GM21619 (cell line): ENCODE measurements at regions not wholly inside any gene's neighbourhood (a gene's known extent, or its start where the extent isn't known, plus 50 kb on each side); places are given as distances from the start of the nearest gene placed in this dataset.

Source experiments
- ATAC-seq: cut with Tn5 transposase; IDR thresholded peaks from one replicate; pipeline ENCODE4 v1.9.1; 2021; ENCODE audit not compliant: unreplicated experiment

GRCh38 chr6:26280407-26280806 is 84.6 kb upstream of the BTN3A2 start:
- ATAC-seq: no peak

- no peak for ATAC-seq
These were observed 80.4 kb upstream of the BTN3A2 start for GRCh38 chr6:26284537-26285142.

DNA sequence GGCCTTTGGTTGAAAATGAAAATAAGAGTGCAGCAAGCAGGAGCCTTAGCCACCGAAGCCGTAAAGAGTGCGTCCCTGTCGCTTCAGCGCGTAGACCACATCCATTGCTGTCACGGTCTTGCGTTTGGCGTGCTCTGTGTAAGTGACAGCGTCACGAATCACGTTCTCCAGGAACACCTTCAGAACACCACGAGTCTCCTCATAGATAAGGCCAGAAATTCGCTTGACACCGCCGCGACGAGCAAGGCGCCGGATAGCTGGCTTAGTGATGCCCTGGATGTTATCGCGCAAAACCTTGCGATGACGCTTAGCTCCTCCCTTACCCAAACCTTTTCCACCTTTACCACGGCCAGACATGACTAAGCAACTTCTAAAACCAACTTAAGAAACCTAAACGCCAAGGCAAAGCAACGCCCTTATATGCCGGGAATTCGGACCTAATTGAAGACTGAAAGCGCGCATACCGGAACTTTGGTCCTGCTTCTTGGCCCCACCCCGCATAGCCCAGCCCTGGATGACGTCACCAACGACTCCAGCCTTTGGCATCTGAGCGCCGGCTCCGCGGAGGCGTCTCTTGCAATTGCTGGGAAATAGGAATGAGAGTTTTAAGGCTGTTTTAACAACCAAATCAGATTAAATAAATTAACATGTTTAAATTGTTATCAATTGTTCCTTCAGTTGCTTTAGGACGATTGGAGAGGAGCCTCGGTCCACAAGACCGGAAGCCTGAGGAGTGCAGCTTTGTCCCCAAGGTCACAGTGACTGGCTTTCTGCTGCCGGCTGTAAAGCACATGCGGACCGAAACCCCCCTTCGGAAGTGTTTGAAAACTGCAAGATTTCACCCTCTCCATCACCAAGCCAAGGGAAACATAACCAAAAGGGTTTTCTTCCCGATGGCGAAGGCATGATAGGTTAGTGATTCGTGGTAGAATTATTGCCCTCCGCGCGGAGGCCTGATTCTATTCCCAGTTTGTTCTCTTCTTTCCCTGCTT is 79.6 kb upstream of the BTN3A2 start:
- peak; percentile 64 for ATAC-seq

GRCh38 chr6:26286168-26286877 is 78.7 kb upstream of the BTN3A2 start:
- no peak for ATAC-seq

- no peak for ATAC-seq
These were observed 76.8 kb upstream of the BTN3A2 start for GRCh38 chr6:26288155-26288554.

- no peak for ATAC-seq
These were observed 74.1 kb upstream of the BTN3A2 start for GRCh38 chr6:26290941-26291340.

DNA sequence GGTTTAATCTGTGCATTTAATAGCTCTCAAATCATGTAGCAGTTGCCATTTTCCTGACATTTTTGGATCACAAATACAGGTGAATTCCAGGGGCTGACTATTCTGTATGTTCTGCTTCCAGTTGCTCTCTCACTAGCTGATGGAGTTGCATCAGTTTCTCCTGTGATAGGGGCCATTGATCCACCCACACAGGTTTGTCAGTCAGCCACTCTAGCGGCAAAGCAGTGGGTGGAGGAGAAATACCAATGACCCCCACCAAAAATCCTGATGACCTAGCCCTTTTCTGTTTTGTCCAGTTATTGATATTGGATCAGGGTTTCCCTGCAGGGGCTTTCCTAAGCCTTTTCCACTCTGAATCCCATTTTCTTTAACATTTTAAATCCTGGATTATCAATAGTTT is 72.3 kb upstream of the BTN3A2 start:
- ATAC-seq: no peak

GRCh38 chr6:26294302-26294701 is 70.7 kb upstream of the BTN3A2 start:
- no peak for ATAC-seq

DNA sequence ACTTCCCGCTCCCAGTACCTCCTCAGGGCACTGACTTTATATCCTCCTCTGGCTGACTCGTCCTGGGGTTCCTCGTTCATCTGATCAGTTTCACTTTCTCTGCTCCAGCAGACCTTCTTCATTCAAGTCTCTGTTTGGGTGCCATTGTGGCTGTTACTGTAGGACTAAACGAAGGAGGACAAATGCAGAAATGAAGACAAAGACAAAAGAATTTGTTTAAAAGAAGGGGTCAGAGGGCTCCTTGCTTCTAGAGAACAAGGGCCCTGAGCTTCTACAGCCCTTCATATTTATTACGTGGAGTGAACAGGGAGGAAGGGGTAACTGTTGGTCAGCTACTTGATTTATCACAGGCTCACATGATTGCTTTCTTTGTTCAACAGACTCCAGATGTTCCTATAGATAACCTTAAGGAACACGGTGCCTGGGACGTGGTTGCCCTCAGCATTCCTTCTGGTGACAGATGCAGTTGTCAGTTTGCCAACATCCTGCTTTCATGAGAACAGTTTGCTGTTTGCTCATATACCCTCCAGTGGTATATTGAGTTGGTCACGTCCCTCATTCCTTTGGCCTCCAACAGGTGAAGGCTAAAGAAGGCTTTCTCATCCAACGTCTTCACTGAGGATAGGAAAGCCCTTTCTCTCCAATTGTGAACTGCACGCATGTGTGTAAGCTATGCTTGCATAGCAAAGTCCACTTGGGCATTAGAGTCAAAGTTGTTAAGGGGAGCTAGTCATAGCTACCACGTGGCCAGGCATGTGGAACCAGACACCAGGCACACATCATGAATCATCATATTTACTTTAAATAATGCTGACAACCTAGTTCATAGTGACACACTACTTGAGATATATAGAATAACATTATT is 69.1 kb upstream of the BTN3A2 start:
- no peak for ATAC-seq

GRCh38 chr6:26296556-26296856 is 68.5 kb upstream of the BTN3A2 start:
- ATAC-seq: no peak

GRCh38 chr6:26296857-26297648 is 67.9 kb upstream of the BTN3A2 start:
- no peak for ATAC-seq

DNA sequence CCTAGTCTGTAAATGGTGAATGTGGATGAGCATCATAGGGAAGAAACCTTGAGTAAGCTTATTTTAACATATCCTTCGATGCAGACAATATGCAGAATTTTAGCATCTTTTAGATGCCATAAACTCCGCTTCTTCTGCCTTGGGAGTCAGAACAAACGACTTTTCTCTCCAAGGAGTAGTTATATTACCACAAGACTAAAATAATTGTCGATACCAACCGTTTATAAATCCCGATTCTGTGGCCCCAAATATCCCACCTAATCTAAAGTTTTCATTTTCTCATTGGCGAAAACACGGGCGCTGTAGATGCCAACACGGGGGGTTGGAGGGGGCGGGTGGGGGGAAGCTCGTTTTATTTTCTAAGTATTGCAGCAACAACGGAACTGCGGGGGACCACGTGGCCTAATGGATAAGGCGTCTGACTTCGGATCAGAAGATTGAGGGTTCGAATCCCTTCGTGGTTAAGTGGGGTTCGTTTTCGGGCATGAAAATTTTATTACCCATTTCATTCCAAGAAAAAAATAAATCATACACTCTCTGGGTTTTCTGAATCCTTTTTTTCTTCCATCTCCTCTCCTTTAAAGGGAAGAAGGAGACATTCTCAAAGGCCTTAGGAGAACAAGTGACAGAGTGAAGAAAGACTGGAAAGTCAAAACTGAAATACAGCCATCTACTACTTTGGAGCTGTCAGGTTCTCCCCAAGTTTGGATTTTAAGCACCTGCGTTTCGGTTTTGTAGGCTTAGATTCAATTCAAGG is 65.5 kb upstream of the BTN3A2 start:
- no peak for ATAC-seq

- no peak for ATAC-seq
These were observed 65.0 kb upstream of the BTN3A2 start for GRCh38 chr6:26300043-26300331.

DNA sequence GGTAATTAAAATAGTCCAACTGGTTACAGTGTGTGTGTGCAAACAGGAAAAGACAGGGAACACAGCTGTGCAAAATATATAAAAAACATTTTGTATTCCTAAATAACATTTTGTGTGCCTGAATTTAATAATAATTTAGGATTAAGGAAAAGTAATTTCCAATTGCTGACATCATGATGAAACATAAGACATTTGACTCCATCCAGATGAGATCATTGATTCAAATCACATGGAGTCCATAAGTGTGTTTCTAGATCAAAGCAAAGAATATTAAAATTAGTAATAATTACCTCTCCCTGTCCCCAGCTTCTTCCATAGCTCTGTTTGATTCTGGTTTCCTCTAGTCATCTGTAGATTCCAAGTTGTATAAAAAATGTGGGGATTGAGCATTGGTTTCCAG is 64.6 kb upstream of the BTN3A2 start:
- no peak for ATAC-seq

DNA sequence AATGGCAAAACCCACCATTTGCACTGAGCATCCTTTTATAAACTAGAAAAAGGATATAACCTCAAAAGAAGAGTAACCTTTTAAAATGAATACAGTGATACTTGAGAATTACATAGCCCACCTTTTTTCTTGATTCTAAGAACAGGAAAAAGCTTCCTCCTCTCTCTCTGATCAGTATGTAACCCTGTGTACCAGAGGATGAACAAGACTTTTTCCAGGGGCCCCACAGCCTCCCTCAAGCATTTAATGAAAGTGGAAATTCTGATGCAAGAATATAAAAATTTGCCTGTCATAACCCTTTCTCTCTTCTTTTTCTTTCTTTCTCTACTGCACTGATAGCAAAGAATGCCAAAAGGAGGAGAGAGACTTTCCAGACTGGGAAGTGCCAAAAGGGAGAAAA is 64.2 kb upstream of the BTN3A2 start:
- ATAC-seq: no peak

DNA sequence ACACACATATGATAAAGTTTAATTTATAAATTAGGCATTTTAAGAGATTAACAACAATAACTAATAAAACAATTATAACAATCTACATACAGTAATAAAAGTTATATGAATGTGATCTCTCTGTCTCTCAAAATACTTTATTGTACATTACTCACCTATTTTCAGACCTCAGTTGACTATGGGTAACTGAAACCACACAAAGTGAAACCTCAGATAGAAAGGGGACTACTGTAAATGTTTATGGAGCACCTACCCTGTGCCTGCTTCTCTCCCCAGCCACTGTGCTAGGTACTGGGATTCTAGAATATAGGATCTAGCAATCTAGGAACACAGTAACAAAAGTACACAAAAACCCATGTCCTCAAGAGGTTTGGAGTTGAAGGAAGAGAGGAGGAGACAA is 63.4 kb upstream of the BTN3A2 start:
- ATAC-seq: no peak

GRCh38 chr6:26302941-26303559 is 61.9 kb upstream of the BTN3A2 start:
- ATAC-seq: no peak

DNA sequence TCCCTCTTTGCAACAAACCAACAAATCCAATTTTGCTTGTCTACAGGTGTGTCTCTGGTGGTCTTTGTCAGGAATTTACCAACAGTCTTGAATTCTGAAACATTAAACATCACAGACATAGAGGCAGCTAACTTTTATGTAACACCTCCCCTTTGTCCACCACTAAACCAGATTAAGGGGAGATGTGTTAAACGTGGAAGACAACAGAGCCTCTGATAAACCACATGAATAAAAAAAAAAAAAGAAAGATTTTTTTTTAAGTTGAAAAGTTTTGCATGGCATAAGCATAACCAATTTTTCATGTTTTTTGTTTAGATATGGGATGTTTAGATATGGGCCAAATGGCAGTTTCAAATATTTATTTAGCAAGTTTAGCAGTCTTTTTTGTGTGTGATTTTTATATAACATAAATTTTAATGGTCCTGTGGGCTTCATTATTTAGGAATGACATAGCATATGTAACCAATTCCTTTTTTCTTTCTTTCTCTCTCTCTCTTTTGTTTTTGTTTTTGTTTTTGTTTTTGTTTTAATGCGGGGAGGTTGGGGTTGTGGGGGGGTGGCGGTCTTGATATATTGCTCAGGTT is 60.7 kb upstream of the BTN3A2 start:
- no peak for ATAC-seq
